OCI-LY7 (cell line): ENCODE measurements at regions not wholly inside any gene's neighbourhood (a gene's known extent, or its start where the extent isn't known, plus 50 kb on each side); places are given as distances from the start of the nearest gene placed in this dataset.

Source experiments
- BruUV-seq: library from RNA; stranded (reverse); fragments of 400-500 nt; replicated peaks from 2 replicates; lab custom pipeline; 2021; lab: Mats Ljungman, UMichigan
- CTCF ChIA-PET: fragments of 300-600 bp; sonication (Branson Sonifier 250); formaldehyde crosslinking; loops from one replicate; lab custom pipeline; 2022; ENCODE audit warnings: antibody characterized with exemption; ENCODE audit not compliant: unreplicated experiment; lab: Charles Lee
- POLR2A ChIA-PET: fragments of 300-600 bp; sonication (Branson Sonifier 250); formaldehyde crosslinking; loops from one replicate; lab custom pipeline; 2022; ENCODE audit warnings: antibody characterized with exemption; lab: Charles Lee
- DNase-seq: peaks from one replicate; pipeline ENCODE4 v3.0.0-alpha.2; 2015; ENCODE audit warnings: low spot score
- H2AFZ ChIP-seq: fragments of 200-600 bp; sonication (generic), shearing (Covaris generic); 2 replicates; pipeline ENCODE4 v1.6.1; 2014; ENCODE audit warnings: mild to moderate bottlenecking, antibody characterized with exemption, low read length, moderate library complexity
- H3K27ac ChIP-seq: fragments of 200-600 bp; sonication (generic); 2 replicates; pipeline ENCODE4 v1.5.1; 2014; ENCODE audit warnings: mixed run types, low read depth, mild to moderate bottlenecking, moderate library complexity, low read length, inconsistent platforms; ENCODE audit not compliant: poor library complexity, severe bottlenecking
- H3K36me3 ChIP-seq: fragments of 200-600 bp; sonication (generic); 2 replicates; pipeline ENCODE4 v1.6.1; 2014; ENCODE audit warnings: mild to moderate bottlenecking, antibody characterized with exemption, low read length, moderate library complexity, mixed read lengths; ENCODE audit not compliant: insufficient read depth
- H3K4me1 ChIP-seq: fragments of 200-600 bp; sonication (generic); 2 replicates; pipeline ENCODE4 v1.5.1; 2014; ENCODE audit warnings: mild to moderate bottlenecking, low read length; ENCODE audit not compliant: insufficient read depth, poor library complexity, severe bottlenecking
- H3K4me2 ChIP-seq: fragments of 200-600 bp; sonication (generic); 2 replicates; pipeline ENCODE4 v1.6.1; 2014; ENCODE audit warnings: mild to moderate bottlenecking, low read length
- H3K4me3 ChIP-seq: fragments of 200-600 bp; sonication (generic); 2 replicates; pipeline ENCODE4 v1.5.1; 2014; ENCODE audit warnings: mild to moderate bottlenecking, low read depth, low read length; ENCODE audit not compliant: poor library complexity, severe bottlenecking
- H3K79me2 ChIP-seq: fragments of 200-600 bp; sonication (generic); 2 replicates; pipeline ENCODE4 v1.6.1; 2016; ENCODE audit warnings: low read depth, mild to moderate bottlenecking, low read length, moderate library complexity, mixed read lengths; ENCODE audit not compliant: insufficient read depth
- H3K9me2 ChIP-seq: fragments of 200-600 bp; sonication (generic); 2 replicates; pipeline ENCODE4 v1.6.1; 2016; ENCODE audit warnings: mild to moderate bottlenecking, low read length, mixed read lengths; ENCODE audit not compliant: insufficient read depth
- H3K9me3 ChIP-seq: fragments of 200-600 bp; sonication (generic); 2 replicates; pipeline ENCODE4 v1.6.1; 2014; ENCODE audit warnings: mild to moderate bottlenecking, mixed run types, low read length, mixed read lengths
- H4K20me1 ChIP-seq: fragments of 200-600 bp; sonication (generic); 2 replicates; pipeline ENCODE4 v1.6.1; 2014; ENCODE audit warnings: mild to moderate bottlenecking, antibody characterized with exemption, low read length, moderate library complexity, mixed read lengths; ENCODE audit not compliant: insufficient read depth
- CTCF ChIP-seq: fragments of 200-600 bp; sonication (generic); conservative IDR thresholded peaks from 2 replicates; pipeline ENCODE4 v1.5.1; 2014; ENCODE audit warnings: mild to moderate bottlenecking, antibody characterized with exemption, low read length, moderate library complexity, mixed read lengths
- EZH2phosphoT487 ChIP-seq: fragments of 200-600 bp; sonication (generic); IDR thresholded peaks from 2 replicates; pipeline ENCODE4 v1.6.1; 2018; ENCODE audit warnings: low read depth, borderline replicate concordance, mild to moderate bottlenecking, mixed run types, antibody characterized with exemption, low read length, moderate library complexity, mixed read lengths
- intact Hi-C: fragments of 100-400 bp; cut with micrococcal nuclease; formaldehyde crosslinking; loops from one replicate; pipeline ENCODE4 v1.10.0; 2022; ENCODE audit not compliant: unreplicated experiment

DNA sequence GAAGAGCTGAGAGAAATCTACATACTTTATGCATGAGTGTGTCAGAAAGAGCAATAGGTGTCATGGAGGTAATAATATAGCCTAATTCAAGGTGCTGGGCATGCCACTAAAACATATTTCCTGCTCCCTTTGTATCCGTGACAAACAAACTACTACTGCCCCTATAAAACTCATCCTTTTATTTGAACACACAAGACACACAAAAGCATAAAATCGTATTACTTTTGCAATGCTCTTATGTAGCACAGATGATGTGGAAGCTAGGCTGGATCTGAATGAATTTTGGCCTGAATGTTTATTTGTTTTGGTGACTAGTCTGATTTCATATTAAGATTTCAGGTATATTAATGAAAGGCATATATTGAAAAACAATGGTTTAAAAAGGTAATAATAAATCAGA is 239.3 kb upstream of the NEGR1 start:
- no peak overlapping the region for H3K27ac ChIP-seq
- no peak for DNase-seq
- H3K36me3 ChIP-seq = no peaks in the 10 kb centered on the region
- H3K4me1 ChIP-seq = no peaks in the 10 kb centered on the region
- intact Hi-C loops = no loop called here
- ChIA-PET CTCF (no interaction called here), POLR2A (no interaction called here)
- H3K9me3 ChIP-seq = no peaks in the 10 kb centered on the region
- no peaks in the 10 kb centered on the region for H3K79me2 ChIP-seq
- H3K4me2 ChIP-seq = no peak overlapping the region
- no peak overlapping the region for H2AFZ ChIP-seq
- TF ChIP-seq EZH2phosphoT487 = no peak
- no peak for TF ChIP-seq CTCF
- no peaks in the 10 kb centered on the region for H3K9me2 ChIP-seq
- no peaks in the 10 kb centered on the region for H4K20me1 ChIP-seq
- no TSS peak for BruUV-seq
- H3K4me3 ChIP-seq = no peak overlapping the region

GRCh38 chr1:72516826-72517225 is 234.5 kb upstream of the NEGR1 start:
- Histone ChIP-seq H3K4me2 (no peak overlapping the region), H3K27ac (no peak overlapping the region), H3K9me3 (no peaks in the 10 kb centered on the region), H3K4me3 (no peak overlapping the region), H3K36me3 (no peaks in the 10 kb centered on the region), H2AFZ (no peak overlapping the region), H3K79me2 (no peaks in the 10 kb centered on the region), H3K9me2 (no peaks in the 10 kb centered on the region), H3K4me1 (no peaks in the 10 kb centered on the region), H4K20me1 (no peaks in the 10 kb centered on the region)
- POLR2A ChIA-PET = no interaction called here
- CTCF ChIA-PET = no interaction called here
- BruUV-seq = no TSS peak
- intact Hi-C loops = no loop called here
- no peak for DNase-seq
- TF ChIP-seq EZH2phosphoT487 (no peak), CTCF (no peak)

DNA sequence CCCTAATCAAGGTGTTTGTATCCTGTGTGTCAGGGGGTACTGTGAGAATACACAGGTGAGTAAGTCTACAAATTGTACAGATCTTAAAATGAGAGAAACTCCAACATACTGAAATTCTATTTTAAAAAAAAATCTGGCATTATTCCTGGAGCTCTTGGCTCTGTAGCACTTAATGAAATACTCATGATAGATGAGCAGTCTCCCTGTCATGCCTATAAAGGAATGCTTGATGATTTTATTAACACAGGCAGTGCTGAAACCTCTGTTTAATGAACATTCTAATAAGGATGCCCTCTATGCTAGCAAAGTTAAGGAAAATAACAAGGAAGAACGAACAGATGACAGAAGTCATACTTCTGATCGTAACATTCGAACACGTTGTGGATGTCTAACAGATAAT is 233.9 kb upstream of the NEGR1 start:
- no peak overlapping the region for H3K4me3 ChIP-seq
- no peak overlapping the region for H3K27ac ChIP-seq
- TF ChIP-seq CTCF (no peak), EZH2phosphoT487 (no peak)
- no peaks in the 10 kb centered on the region for H3K79me2 ChIP-seq
- intact Hi-C loops = no loop called here
- no peaks in the 10 kb centered on the region for H3K9me3 ChIP-seq
- no peaks in the 10 kb centered on the region for H3K36me3 ChIP-seq
- DNase-seq = no peak
- no peaks in the 10 kb centered on the region for H4K20me1 ChIP-seq
- H3K9me2 ChIP-seq = no peaks in the 10 kb centered on the region
- POLR2A ChIA-PET = no interaction called here
- CTCF ChIA-PET = no interaction called here
- no peak overlapping the region for H2AFZ ChIP-seq
- H3K4me2 ChIP-seq = no peak overlapping the region
- H3K4me1 ChIP-seq = no peaks in the 10 kb centered on the region
- no TSS peak for BruUV-seq
